ENCODE measurements at regions not wholly inside any gene's neighbourhood (a gene's known extent, or its start where the extent isn't known, plus 50 kb on each side); places are given as distances from the start of the nearest gene placed in this dataset.
"Not testable (repeated sequence)": the region's sequence is repeated elsewhere in the genome, so short reads cannot be mapped to it uniquely, and the experiment has no call there.

DNA sequence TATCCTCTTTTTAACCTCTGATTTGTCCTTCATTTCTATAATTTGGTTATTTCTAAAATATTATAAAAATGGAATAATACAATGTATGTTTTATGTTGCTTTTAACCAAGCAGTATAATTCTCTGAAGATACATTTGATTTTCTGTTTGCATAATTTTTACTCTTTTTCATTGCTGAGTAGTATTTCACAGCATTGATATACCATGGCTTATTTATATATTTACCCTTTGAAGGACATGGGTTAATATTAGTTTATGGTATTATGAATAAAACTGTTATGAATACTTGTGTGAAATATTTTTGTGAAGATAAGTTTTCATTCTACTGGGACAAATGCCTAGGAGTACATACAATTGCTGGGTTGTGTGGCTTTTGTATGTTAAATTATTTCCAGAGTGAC is 748.6 kb downstream of the TENT5A start:
- no peak overlapping the region for H3K27ac ChIP-seq
- no peak for TF ChIP-seq ZFX (IDR thresholded peaks at IDR 0.05; ENCODE audit: borderline replicate concordance)
- TF ChIP-seq, protein P1, sequence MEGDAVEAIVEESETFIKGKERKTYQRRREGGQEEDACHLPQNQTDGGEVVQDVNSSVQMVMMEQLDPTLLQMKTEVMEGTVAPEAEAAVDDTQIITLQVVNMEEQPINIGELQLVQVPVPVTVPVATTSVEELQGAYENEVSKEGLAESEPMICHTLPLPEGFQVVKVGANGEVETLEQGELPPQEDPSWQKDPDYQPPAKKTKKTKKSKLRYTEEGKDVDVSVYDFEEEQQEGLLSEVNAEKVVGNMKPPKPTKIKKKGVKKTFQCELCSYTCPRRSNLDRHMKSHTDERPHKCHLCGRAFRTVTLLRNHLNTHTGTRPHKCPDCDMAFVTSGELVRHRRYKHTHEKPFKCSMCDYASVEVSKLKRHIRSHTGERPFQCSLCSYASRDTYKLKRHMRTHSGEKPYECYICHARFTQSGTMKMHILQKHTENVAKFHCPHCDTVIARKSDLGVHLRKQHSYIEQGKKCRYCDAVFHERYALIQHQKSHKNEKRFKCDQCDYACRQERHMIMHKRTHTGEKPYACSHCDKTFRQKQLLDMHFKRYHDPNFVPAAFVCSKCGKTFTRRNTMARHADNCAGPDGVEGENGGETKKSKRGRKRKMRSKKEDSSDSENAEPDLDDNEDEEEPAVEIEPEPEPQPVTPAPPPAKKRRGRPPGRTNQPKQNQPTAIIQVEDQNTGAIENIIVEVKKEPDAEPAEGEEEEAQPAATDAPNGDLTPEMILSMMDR (IDR thresholded peaks at IDR 0.05): no peak

DNA sequence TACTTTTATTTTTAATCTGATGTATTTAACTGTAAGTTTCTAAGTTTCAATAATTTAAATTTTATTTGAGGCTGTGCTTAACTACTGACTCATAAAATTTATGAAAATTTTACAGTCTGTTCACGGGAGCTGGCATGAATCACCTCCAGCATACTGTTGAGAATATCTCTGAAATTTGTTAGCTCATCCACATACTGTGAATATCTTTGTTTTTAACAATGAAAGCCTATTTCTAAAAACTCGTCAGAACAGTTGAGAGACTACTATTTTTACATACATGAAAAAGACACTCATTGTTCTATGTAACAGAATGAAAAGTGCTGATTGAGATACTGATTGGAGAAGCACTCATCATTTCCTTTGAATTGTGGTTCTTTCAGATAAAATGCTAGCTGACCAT is 749.3 kb downstream of the TENT5A start:
- H3K27ac ChIP-seq: no peak overlapping the region
- TF ChIP-seq ZFX (IDR thresholded peaks at IDR 0.05; ENCODE audit: borderline replicate concordance): no peak
- TF ChIP-seq, protein P1 (IDR thresholded peaks at IDR 0.05): no peak

DNA sequence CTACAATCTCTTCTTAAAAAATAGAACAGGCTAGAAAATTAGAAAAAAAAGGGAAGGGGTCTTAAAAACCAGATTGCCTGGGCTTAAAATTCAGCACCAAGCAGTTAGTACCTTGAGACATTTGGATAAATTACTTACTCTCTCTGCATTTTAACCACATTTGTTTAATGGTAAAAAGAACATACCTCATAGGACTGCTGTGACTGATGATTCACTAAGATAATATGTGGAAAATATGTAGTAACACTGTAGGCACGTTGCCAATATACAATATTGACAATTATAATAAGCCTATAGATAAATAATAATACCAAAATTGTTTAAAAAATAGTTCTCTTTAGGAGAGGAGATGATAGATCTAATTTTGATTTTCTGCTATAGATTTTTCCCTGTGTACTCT is 750.4 kb downstream of the TENT5A start:
- H3K27ac ChIP-seq: no peak overlapping the region
- no peak for TF ChIP-seq ZFX (IDR thresholded peaks at IDR 0.05; ENCODE audit: borderline replicate concordance)
- TF ChIP-seq, protein P1 (IDR thresholded peaks at IDR 0.05): no peak

DNA sequence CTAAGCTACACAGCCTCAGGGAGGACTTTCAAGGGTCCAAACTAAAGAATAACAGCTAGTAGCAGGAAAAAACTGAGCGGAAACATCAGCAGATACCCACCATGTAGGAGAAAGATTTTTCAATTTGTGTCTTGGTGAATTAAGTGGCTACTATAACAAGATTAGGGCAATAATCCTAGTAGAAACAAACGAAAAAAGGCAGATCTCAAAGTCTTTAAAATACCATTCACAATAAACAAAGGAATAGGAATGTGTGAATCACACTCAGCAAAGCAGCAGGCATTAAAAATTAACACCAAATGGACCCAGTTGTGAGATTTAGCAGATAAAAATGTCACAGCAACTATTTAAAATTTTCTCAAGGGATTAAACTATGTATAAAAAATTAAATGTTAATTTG is 761.2 kb downstream of the TENT5A start:
- no peak overlapping the region for H3K27ac ChIP-seq
- TF ChIP-seq ZFX (IDR thresholded peaks at IDR 0.05; ENCODE audit: borderline replicate concordance): no peak
- TF ChIP-seq, protein P1 (IDR thresholded peaks at IDR 0.05): no peak

DNA sequence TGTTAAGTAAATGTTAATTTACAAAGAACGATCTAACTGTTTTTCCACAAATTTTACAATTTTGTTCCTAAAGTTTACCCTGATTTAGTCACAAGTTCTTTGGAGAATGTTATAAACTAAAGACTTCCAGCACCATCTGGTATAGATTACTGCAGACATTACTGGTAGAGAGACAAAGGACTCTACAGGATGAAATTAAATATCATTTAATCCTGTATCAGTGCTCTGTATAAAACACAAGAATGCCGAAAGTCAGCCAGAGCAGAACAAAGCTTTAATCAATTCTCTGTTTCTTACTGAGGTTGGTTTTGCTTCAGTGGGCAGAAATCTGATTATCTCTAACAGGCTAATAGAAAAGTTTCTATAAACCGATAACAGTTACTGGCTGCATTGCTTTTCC is 763.6 kb downstream of the TENT5A start:
- no peak for TF ChIP-seq ZFX (IDR thresholded peaks at IDR 0.05; ENCODE audit: borderline replicate concordance)
- TF ChIP-seq, protein P1 (IDR thresholded peaks at IDR 0.05): no peak
- no peak overlapping the region for H3K27ac ChIP-seq

DNA sequence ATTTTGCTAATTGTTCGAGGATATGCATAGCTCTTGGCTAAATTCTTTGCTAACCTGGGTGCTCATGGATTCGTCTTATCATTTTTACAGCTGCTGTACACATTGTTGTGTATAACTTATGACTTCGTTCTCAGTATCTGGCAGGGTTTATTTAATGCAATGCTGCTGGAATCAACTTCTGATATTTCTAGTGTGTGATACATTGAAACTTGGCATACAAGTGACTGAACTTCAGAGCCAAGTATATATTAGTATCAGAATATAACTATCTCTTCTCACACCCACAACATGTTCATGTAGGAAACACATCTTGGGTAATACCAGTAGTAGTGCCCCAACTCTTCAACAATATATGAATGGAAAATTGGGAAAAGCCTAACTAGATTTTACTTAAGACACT is 764.2 kb downstream of the TENT5A start:
- no peak overlapping the region for H3K27ac ChIP-seq
- TF ChIP-seq, protein P1 (IDR thresholded peaks at IDR 0.05): no peak
- no peak for TF ChIP-seq ZFX (IDR thresholded peaks at IDR 0.05; ENCODE audit: borderline replicate concordance)

DNA sequence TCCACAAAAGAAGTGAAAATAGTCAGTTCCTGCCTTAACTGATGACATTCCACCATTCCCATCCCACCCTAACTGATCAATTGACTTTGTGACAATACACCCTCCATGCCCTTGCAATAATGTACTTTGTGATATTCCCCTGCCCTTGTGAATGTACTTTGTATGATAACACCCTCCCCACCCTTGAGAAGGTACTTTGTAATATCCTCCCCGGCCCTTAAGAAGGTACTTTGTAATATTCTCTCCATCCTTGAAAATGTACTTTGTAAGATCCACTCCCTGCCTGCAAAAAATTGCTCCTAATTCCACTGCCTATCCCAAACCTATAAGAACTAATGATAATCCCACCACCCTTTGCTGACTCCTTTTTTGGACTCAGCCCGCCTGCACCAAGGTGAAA is 771.3 kb downstream of the TENT5A start:
- not testable (repeated sequence) for H3K27ac ChIP-seq

DNA sequence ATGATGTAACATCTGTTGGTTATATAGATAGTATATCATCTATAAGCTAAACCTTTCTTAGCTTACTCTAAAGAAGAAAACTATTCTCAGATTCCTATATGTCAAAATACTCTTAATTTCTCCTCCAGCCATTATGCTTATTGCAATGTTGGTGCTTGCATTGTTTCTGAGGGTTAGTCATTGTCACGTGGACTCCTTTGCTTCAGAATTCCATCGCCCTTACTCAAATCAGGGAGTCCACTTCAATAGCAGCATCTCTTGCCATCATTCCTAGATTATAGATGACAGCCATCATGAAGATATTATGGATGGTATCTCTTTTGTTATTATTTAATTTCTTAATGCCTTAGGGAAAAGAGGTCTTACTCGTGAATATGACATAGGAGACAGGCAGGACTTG is 776.1 kb downstream of the TENT5A start:
- no peak for TF ChIP-seq ZFX (IDR thresholded peaks at IDR 0.05; ENCODE audit: borderline replicate concordance)
- TF ChIP-seq, protein P1 (IDR thresholded peaks at IDR 0.05): no peak
- no peak overlapping the region for H3K27ac ChIP-seq

Data from 22Rv1 (cell line).